ENCODE measurements at regions not wholly inside any gene's neighbourhood (a gene's known extent, or its start where the extent isn't known, plus 50 kb on each side); places are given as distances from the start of the nearest gene placed in this dataset.

DNA sequence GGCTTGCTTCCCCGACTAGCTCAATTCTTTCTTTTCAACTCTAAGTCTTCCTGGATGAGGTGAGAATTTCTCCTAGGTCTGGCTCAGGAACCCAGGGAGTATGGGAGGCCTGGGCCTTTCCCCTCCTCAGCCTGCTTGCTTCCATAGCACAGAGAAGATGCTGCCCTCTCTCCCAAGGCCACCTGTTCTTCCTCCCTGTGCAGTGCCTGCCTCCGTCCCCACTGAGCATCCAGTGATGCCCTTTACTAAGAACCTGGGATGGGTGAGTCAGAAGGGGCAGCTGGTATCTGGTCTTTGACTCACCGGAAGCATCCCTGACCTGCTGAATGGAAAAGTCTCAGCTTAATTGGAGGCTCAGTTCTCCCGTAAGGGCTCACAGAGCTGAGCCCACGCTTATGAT is 607.9 kb downstream of the BUD13 start:
- H3K4me3 ChIP-seq (ENCODE audit: control insufficient read depth, low read depth, low read length), result no peak overlapping the region
- no peak for DNase-seq (ENCODE audit: low read depth)
- TF ChIP-seq, protein P1, sequence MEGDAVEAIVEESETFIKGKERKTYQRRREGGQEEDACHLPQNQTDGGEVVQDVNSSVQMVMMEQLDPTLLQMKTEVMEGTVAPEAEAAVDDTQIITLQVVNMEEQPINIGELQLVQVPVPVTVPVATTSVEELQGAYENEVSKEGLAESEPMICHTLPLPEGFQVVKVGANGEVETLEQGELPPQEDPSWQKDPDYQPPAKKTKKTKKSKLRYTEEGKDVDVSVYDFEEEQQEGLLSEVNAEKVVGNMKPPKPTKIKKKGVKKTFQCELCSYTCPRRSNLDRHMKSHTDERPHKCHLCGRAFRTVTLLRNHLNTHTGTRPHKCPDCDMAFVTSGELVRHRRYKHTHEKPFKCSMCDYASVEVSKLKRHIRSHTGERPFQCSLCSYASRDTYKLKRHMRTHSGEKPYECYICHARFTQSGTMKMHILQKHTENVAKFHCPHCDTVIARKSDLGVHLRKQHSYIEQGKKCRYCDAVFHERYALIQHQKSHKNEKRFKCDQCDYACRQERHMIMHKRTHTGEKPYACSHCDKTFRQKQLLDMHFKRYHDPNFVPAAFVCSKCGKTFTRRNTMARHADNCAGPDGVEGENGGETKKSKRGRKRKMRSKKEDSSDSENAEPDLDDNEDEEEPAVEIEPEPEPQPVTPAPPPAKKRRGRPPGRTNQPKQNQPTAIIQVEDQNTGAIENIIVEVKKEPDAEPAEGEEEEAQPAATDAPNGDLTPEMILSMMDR (conservative IDR thresholded peaks at IDR 0.05; ENCODE audit: control insufficient read depth, insufficient read depth, low read depth, low read length), result no peak

DNA sequence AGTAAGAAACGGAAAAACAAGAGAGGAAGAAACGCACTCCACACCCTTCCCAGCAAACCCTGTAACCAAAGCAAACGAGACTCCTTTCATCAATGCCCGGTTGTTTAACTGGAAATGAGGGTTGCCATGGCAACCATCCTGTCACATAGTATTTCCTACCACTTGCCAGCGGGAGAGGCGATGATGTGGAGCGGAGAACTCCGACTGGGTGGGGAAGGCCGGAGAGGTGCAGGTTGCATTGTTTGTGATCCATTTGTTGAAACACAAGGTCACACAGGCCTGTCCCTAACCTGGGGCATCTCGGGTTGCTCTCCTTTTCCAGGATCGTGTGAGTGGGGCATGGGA is 609.9 kb downstream of the BUD13 start:
- TF ChIP-seq, protein P1 (conservative IDR thresholded peaks at IDR 0.05; ENCODE audit: control insufficient read depth, insufficient read depth, low read depth, low read length), result no peak
- no peak overlapping the region for H3K4me3 ChIP-seq (ENCODE audit: control insufficient read depth, low read depth, low read length)
- DNase-seq (ENCODE audit: low read depth), result no peak

DNA sequence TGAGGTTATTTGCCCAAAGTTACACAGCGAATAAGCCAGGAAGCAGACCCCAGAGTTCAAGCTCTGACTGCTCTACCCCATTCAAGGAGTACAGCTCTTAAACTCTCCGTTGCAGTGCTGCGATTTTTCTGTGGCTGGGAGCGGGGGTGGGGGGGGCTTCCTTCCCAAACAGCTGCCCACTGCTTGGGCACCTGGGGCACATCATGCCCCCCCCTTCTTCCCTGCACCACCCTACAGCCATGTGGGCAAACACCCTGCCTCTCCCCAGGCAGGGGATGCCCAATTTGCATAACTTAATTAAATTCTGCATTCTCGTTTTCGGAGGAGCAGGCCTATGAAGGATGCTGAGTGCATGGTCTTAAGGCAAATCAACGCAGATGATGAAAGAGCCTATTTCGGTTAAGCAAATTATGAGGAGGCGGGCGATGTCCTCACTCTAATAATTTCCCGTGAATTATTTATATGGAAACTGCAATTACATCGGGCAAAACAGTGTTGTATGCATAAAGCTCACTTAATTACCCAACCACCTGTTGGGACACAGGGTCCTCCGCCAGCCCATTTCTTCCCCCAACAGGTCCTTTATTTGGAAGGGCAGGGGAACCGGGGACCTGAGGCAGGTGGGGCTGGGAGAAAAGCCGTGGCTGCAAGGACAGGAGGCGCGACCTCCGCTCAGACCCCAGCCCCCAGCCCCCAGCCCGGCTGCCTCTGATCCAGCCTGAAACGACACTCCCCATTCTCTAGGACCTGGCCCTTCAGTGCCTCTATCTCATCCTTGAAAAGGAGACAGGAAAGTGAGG is 610.5 kb downstream of the BUD13 start:
- H3K4me3 ChIP-seq (ENCODE audit: control insufficient read depth, low read depth, low read length), result no peak overlapping the region
- TF ChIP-seq, protein P1 (conservative IDR thresholded peaks at IDR 0.05; ENCODE audit: control insufficient read depth, insufficient read depth, low read depth, low read length), result no peak
- DNase-seq (ENCODE audit: low read depth), result no peak

GRCh38 chr11:116148645-116149044 is 624.1 kb downstream of the BUD13 start:
- TF ChIP-seq, protein P1 (conservative IDR thresholded peaks at IDR 0.05; ENCODE audit: control insufficient read depth, insufficient read depth, low read depth, low read length), result no peak
- no peak overlapping the region for H3K4me3 ChIP-seq (ENCODE audit: control insufficient read depth, low read depth, low read length)

DNA sequence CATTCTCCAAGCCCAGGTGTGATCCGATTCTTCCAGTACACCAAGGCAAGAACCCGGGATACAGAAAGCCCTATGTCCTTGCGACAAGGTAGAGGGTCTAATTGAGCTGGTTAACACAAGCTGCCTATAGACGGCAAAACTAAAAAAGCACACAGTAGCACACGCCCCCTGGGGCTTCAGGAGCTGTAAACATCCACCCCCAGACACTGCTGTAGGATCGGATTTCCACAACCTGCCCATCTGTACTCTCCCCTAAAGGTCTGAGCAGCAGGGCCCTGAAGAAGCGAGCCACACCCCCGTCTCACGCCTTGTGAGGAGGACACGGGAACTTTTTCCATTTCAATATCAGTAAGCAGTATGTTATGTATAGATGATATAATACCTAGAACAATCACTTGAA is 624.7 kb downstream of the BUD13 start:
- TF ChIP-seq, protein P1 (conservative IDR thresholded peaks at IDR 0.05; ENCODE audit: control insufficient read depth, insufficient read depth, low read depth, low read length), result no peak

More at GRCh38 chr11:116148645-116149044, 624.1 kb downstream of the BUD13 start:
- no peak for DNase-seq (ENCODE audit: low read depth)

GRCh38 chr11:116145187-116145865 is 627.5 kb downstream of the BUD13 start:
- no peak for DNase-seq (ENCODE audit: low read depth)
- TF ChIP-seq, protein P1 (conservative IDR thresholded peaks at IDR 0.05; ENCODE audit: control insufficient read depth, insufficient read depth, low read depth, low read length), result no peak
- H3K4me3 ChIP-seq (ENCODE audit: control insufficient read depth, low read depth, low read length), result no peak overlapping the region

More for the DNA sequence above, 624.7 kb downstream of the BUD13 start:
- H3K4me3 ChIP-seq (ENCODE audit: control insufficient read depth, low read depth, low read length), result no peak overlapping the region
- DNase-seq (ENCODE audit: low read depth), result no peak

Measured in fibroblast of mammary gland (primary cell).